ENCODE measurements at regions not wholly inside any gene's neighbourhood (a gene's known extent, or its start where the extent isn't known, plus 50 kb on each side); places are given as distances from the start of the nearest gene placed in this dataset.

DNA sequence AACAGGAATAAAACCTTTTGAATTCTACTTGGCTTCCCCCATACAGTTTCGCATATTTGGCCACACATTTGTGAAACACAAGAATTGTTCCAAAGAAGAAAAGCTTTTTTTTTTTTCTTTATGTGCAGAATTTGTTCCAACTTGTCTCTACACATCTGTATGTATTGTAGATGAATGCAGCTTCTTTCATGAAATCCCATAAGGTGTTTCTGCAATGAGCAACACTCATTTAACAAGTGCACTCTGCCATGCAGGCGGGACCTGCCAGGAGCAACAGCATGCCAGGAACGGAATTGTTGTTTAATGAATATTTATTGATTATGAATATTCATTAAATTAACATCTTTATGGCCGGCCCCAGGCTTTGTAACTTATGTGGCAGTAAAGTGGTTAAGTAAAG is 1075.0 kb downstream of the TTLL7 start:
- no peak for DNase-seq

DNA sequence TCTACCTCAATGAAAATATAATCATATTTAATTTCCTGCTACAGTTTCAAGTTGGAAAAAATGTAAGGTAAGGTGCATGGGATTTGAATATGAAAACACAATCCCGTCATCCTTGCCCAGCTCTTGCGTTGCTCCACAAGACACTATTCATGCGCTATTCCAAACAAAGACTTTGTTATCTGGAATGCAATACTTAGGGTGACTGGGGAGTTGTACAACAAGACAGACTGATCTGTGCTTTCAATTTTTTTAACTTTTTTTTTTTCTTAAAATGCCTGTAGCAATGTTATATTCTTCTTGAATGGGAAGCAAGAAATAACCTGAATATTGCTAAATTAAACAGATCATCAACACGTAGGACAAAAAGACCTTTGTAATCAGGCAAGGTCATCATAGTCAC is 1077.2 kb downstream of the TTLL7 start:
- no peak for DNase-seq

DNA sequence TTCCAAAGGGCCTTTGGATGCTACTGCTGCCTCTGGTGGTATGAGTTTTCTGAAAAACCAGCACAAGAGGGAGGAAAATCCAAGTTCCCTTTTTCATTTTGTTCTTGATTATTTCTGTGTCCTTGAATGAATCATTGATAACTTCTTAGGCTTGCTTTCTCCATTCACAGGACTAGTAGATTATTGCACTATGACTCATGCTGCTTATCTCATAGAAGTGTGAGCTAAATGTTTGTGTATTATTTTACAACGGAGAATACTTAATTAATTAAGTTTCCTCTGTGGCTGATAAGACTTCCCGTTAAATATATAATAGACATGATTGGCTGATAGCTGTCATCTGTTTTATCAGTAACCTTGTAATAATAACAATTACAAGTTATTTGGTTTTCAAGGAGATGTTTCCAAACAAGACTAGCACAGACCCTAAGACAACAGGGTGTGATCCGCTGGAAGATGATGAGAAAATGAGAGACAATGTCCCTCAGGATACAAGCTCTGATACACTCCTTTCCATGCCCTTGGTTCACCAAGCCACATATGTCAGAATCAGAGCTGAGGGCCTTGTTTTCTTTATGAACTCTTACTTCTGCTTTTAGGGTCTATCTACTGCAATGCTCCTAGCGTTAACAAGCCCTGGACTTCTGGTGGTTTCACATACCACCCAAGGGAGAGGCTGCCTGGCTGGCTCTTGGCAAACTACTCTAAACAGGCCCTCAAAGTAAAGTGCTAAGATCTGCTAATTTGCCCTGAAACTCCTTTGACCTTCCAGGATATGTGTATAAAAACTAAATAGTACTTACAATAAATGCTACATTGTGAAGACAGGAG is 1078.3 kb downstream of the TTLL7 start:
- no peak for DNase-seq

- no peak for DNase-seq
These were observed 1079.1 kb downstream of the TTLL7 start for GRCh38 chr1:82919837-82920236.

DNA sequence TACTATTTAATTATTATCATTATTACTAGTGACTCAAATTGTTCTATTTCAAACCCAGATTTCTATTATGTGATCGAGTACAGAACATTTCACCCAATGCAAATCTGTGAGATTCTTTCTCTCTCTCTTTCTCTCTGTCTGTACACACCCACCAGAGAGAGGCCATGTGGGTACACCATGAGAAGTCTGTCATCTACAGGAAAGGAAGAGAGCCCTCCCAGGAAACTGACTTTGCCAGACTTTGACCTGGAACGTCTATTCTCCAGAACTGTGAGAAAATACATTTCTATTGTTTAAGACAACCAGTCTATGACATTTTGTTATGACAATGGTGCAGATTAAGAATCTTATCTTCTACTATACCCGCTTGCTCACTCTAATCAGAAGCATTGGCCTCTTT is 1091.6 kb downstream of the TTLL7 start:
- DNase-seq: no peak

GRCh38 chr1:82903626-82904025 is 1095.3 kb downstream of the TTLL7 start:
- DNase-seq: no peak

DNA sequence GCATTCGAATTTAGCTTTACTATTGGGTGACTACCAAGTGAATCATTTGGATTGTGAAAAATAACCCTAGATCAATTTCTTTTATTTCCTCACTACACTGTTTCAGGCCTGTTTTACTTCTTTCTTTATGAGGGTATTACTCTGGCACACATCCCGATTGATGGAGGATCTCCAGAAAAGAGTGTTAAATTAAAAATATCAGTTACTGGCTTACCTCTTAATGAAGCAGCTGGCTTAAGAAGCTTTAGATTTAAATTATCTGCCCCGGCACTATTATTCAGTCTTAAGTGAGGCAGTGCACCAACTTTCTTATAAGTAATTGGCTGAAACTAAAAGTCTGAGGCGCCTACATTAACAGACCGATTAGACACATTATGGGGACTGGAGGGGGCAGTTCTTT is 1097.4 kb downstream of the TTLL7 start:
- no peak for DNase-seq

- DNase-seq: no peak
These were observed 1097.8 kb downstream of the TTLL7 start for GRCh38 chr1:82901118-82901517.

DNA sequence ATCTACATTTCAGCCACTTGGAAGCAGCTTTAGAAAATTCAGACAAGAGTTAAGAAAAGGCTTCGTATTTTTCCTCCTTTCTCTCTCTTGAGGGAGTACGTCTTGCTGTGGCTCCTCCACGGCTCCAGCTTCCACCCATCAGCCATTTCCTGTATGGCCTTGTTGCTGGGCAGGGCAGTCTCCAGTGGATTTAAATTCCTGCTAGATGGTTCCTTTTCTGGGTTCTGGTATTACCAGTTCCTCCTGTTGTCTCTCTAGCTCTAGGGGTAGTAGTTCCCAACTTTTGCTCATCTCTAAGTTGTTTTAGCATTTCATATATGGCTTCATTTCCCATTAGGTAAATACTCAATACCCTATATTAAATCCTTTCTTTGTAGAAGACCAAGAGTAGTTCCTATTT is 1098.3 kb downstream of the ADGRL2 start:
- DNase-seq: no peak

DNA sequence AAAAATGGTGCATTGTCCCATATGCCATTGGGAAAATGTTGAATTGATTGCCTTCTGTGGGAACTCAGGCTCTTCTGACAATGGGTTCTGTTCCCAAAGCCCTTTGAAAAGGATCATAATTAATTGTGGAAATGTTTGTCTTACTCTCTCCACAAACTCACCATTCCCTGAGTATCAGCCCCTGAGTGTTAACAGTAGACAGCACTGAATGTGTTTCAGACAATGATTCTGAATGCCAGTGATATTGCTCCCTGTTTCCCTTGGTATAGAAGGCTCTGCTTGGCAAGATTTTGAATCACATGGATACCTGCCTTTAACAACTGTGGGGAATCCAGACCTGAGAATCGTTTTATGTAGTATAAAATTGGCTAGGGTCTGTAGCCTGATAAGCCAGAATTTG is 1096.8 kb downstream of the ADGRL2 start:
- DNase-seq: no peak

DNA sequence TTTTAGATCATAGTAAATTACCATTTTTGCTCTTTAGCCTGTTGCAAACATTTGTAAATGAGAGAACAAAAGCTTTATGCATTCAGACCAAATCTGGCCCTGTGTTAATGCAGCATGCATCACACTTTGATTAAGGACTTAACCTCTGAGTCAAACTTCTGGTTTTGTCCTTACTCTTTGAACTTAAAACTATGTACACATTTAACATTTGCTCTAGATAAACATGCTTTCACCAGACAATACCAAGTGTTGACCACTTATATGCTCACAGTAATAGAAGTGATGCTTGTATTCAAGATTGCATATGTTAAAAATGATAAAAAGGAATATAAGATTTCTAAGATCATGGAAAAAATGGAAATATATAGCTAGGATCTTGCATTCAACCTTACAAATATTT is 1095.3 kb downstream of the ADGRL2 start:
- no peak for DNase-seq

DNA sequence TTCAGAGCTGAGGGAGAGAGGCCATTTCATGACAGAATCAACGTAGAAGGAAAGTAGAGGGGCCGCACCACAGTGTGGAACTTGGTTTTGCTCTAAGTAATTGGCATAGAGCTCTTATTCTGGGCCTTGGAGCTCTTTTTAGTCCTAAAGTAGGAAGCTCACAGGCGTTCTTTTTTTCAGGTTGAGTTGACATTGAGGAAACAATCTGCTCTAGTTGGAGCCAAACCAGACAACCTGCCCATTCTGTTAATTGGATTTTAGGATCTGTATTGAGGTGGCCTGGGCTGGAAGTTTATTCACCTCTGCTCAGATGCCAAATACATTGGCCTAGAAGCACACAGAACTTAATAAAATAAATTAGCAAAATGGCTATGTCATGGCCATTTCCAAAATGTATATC is 1093.9 kb downstream of the ADGRL2 start:
- DNase-seq: no peak

DNA sequence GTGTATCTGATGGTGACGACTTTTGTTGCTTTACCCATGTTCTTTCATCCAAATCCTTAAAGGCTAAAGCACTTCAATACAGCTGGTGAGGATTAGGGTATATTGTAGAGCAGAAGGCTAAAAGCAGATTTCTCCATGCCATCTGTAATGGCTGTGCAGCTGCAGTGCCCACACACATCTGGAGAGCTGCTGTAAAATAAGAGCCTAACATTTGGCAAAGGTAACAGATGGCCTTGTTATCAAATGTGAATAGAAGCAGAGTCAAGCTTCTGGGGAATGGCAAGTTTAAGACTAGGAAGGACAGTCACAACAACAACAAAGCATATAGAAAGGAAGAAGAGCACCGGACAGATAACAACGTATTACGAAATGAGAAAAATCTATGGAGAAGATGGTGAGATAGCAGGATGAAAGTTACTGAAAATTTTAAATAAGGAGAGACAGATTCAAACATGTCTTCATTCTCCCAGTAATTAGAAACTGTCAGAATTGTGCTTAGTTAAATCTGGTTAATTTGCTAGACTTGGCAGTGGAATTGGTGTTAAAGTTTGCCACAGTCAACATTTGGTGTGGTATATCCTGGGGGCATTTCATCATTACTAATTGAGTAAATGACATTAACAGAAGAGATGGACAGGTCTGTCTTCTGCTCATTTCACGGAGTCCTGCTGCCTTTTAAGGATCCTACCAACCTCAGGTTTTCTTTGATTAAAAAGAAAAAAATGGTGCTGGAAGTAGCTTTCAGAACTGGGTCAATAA is 1093.2 kb downstream of the ADGRL2 start:
- no peak for DNase-seq

DNA sequence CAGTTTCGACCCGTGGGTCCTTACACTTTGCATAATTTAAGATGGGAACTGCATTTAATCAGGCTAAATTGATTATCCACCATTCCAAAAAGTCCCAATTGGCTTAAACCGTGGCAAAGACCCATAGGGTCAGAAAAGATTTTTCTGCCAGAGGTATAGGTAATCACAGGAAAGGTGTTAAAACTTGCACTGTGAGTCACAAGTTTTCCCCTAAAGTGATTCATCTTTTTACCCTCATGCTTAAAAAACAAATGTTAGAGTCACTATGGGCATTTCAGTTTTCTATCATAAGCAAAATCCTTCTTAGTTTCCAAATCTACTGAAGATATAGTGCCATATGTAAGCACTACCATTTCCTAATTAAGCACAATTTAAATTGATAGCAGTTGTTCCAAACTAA is 1079.8 kb downstream of the ADGRL2 start:
- DNase-seq: no peak

DNA sequence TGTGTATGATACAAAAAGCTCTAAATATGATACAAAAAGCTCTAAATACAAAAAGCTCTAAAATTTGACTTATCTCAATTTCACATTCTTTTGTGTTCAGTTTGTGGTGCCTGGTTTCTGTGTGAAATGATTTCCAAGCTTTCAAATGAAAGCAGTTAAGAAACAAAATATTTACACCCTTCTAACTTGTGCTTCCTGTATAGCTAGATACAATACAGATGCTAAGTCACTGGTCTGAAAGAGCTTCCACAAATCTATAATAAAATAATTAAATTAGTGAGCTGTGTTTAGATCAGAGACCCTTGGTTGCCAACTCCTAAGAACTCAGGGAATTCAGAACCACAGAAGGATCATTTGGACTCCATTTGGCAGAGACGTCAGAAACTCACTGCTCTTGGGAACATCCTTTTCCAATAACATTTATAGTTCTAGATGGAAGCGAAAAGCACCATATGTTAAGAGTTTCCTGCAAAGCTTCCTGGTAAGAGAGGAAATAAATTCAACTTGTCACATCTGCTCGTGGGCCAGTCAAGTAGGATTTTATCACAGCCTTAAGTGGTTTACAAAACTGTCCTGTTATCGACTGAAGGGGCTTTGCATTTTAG is 1079.1 kb downstream of the ADGRL2 start:
- no peak for DNase-seq

DNA sequence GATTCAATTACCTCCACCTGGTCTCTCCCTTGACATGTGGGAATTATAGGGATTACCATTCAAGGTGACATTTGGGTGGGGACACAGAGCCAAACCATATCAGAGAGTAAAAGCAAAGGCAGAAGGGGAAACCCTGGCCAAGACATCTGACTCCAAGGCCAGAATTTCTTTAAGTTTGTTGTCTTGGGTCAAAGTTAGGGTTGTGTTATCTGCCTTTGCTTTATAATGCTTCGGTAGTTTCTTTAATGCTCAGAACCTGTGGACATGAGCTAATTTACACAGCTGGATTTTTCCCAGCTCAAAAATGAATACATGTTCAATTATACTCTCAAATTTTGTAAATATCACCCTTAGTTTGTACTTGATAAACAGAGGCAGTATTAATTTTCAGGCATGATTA is 1074.4 kb downstream of the ADGRL2 start:
- DNase-seq: no peak

DNA sequence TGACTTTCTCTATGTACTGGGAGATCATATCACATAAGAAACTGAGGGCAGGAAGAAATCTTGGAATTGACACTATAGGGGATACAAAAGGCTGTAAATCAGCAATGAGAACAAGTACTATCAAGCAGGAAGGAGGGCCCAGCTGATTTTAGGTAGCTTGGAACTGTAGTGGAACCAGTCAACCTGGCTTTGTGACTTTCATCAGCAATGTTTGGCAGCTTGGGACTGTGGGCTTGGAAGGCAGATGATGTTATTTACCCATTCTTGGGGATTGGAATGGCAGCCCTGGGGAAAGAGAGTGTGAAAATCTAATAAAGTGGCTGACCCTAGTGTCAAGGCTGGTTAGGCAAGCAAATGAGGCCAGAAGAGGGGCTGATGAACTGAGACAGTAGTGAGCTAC is 1073.3 kb downstream of the ADGRL2 start:
- DNase-seq: no peak

- no peak for DNase-seq
These were observed 1069.6 kb downstream of the ADGRL2 start for GRCh38 chr1:82870332-82870731.

- no peak for DNase-seq
These were observed 1067.0 kb downstream of the ADGRL2 start for GRCh38 chr1:82867781-82868180.

GRCh38 chr1:82861749-82862148 is 1061.0 kb downstream of the ADGRL2 start:
- no peak for DNase-seq

DNA sequence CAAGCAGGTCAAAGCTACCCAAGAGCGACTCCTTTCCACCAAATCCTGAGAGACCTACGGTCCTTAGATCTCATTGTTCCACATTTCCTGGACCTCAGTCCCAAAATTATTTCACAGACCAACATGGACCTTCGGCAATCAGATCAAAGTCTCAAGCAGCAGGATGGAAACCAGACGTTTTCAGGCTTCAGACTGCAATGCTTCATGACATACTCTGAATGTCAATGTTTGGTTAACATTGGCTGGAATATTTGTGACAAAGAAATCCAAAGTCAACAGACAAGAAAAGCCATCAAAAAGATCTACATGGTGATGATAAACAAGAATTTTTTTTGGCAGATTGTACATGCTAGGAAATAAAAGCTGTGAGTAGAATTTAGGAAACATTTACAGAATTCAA is 1057.3 kb downstream of the ADGRL2 start:
- DNase-seq: no peak

DNA sequence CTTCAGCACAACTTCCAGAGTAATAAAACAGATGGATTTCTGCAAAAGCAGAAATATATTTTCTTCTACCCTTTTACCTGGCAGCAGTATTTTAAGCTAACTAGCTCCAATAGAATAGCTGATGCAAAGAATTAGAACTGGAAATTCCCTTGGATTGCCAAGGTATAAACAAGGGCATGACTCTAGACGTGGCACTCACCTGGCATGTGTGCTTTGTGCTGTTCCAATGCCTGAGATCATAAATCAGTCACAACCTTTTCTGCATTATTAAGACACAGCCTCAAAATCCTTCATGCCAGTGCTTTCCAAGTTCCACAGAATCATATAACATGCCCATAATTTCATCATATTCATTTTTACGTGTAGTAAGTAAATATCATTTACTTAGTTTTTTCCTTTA is 1048.7 kb downstream of the ADGRL2 start:
- no peak for DNase-seq

DNA sequence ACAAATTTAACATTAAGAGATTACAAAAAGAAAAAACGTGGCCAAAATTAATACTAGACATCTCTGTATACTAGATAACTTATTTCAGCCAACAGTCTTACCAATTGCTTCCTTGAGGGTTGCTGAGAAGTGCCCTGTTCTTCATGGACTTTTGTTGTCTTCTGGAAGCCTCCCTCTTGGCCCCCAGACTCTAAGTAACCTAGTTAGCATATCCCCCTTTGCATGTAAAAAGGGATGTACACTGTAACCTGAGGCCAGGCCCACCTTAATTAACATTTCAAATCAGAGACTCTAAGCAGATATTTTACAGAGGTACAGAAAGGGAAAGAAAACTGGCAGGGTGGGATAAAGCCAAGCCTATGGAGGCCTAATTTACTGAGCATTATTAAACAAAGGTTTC is 1047.3 kb downstream of the ADGRL2 start:
- no peak for DNase-seq

DNA sequence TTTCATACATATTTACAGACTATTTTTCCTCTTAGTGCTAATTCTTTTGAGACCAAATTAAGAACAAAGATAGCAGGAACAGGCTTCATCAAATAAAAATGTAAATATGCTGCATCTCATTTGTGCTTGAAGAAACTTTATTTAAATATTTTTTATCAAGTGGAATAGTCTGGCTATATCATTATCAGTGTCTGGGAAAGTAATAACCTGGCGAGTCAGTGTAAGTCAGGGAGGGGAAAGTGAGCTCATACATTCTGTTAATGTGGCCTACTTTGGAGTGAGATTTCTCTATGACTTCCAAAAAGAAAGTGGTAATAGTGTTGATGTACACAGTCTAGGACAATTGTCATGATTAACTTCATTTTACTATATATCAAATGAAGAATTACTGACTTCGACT is 1045.1 kb downstream of the ADGRL2 start:
- no peak for DNase-seq

All from SW 1271 (cell line).